ENCODE measurements at regions not wholly inside any gene's neighbourhood (a gene's known extent, or its start where the extent isn't known, plus 50 kb on each side); places are given as distances from the start of the nearest gene placed in this dataset.

DNA sequence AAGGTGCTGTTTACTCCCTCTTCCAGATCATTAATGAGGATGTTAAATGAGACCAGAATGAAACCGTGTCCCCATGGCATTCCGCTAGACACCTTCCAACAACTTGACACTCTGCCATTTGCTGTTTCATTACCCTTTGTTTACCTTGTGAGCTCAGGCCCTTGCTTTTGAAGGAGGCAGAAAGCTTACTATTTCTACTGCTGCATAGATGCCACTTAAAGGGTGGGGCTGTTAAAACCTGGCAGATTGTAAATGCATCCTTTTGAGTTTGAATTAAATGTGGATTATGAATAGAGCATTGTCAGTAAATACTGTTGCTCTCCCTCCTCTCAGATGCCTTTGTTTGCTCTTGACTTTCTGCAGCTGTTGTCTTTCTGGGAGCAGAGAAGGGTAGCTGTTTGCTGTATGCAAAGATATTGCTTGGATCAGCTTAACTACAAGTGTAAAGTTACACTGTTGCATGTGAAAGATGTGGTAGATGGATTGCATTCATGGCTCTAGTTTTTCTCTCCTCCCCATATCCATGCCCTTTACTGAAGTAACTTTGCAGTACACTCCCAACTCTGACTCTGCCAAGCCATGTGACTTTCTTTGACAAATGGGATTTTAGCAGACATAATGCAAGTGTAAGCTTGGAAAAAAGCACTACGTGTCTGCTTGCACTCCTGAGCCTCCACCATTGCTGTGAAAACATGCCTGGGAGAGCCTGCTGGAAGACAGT lies 75.0 kb upstream of the DHX15 start:
- ATAC-seq (ENCODE audit: low FRiP score in 2 of 2), result peak in 1 of 2 donors; percentile 34
- TF ChIP-seq CTCF (IDR thresholded peaks at IDR 0.05) (no peak), POLR2AphosphoS5 (IDR thresholded peaks at IDR 0.05) (no peak), EP300 (IDR thresholded peaks at IDR 0.05) (no peak), POLR2A (IDR thresholded peaks at IDR 0.05) (no peak)
- Histone ChIP-seq H3K4me1 (peaks cover 0 to 18% (median 13%) of the 10 kb centered on the region in 4 donors), H3K36me3 (no peaks in the 10 kb centered on the region), H3K9me3 (no peaks in the 10 kb centered on the region), H3K4me3 (no peak overlapping the region), H3K27ac (no peak overlapping the region), H3K27me3 (no peaks in the 10 kb centered on the region)
- 36 to 48% methylated on average over 3 of the region's 3 CpGs for WGBS, 2 donors
- no peak for DNase-seq

GRCh38 chr4:24662056-24662455 lies 77.7 kb upstream of the DHX15 start:
- H3K27me3 ChIP-seq, result no peaks in the 10 kb centered on the region
- H3K4me3 ChIP-seq, result no peak overlapping the region
- H3K4me1 ChIP-seq, result peaks cover 0 to 18% (median 13%) of the 10 kb centered on the region in 4 donors
- no peaks in the 10 kb centered on the region for H3K9me3 ChIP-seq
- WGBS, 2 donors, result 85 to 90% methylated on average over 4 to 6 of the region's 6 CpGs
- no peak for TF ChIP-seq CTCF (IDR thresholded peaks at IDR 0.05)
- no peak for TF ChIP-seq POLR2A (IDR thresholded peaks at IDR 0.05)
- no peak for TF ChIP-seq EP300 (IDR thresholded peaks at IDR 0.05)
- TF ChIP-seq POLR2AphosphoS5 (IDR thresholded peaks at IDR 0.05), result no peak
- H3K36me3 ChIP-seq, result no peaks in the 10 kb centered on the region
- no peak overlapping the region for H3K27ac ChIP-seq
- DNase-seq (no peak), ATAC-seq (ENCODE audit: low FRiP score in 2 of 2) (no peak)

GRCh38 chr4:24662542-24662941 lies 78.2 kb upstream of the DHX15 start:
- H3K9me3 ChIP-seq, result no peaks in the 10 kb centered on the region
- H3K27me3 ChIP-seq, result no peaks in the 10 kb centered on the region
- no peak overlapping the region for H3K4me3 ChIP-seq
- no peaks in the 10 kb centered on the region for H3K36me3 ChIP-seq
- TF ChIP-seq POLR2A (IDR thresholded peaks at IDR 0.05) (no peak), CTCF (IDR thresholded peaks at IDR 0.05) (no peak), POLR2AphosphoS5 (IDR thresholded peaks at IDR 0.05) (no peak), EP300 (IDR thresholded peaks at IDR 0.05) (no peak)
- DNase-seq (no peak), ATAC-seq (ENCODE audit: low FRiP score in 2 of 2) (no peak)
- peaks cover 0 to 18% (median 13%) of the 10 kb centered on the region in 4 donors for H3K4me1 ChIP-seq
- 62 to 74% methylated on average over 2 of the region's 2 CpGs for WGBS, 2 donors
- H3K27ac ChIP-seq, result no peak overlapping the region

DNA sequence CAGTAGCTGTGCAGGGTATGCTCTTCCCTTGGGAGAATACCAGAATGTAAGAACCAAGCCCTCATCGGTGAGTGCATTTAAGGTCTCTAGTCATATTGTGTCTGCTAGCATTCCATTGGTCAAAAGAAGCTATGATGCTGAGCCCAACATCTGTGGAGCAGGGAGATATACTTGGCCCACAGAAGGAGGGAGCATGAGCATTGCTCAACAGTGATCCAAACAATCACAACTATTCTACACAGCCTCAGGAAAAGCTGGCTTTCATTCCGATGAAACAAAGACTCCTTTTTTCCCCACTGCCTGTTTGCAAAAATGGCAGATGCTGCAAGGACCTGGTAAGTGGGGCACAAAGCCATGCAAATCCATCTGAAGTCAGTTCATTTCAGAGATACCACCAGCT lies 80.6 kb upstream of the DHX15 start:
- 69 to 73% methylated on average over 2 of the region's 2 CpGs for WGBS, 2 donors
- H3K9me3 ChIP-seq, result no peaks in the 10 kb centered on the region
- no peaks in the 10 kb centered on the region for H3K4me1 ChIP-seq
- no peak for DNase-seq
- no peaks in the 10 kb centered on the region for H3K36me3 ChIP-seq
- H3K27me3 ChIP-seq, result no peaks in the 10 kb centered on the region
- no peak for ATAC-seq (ENCODE audit: low FRiP score in 2 of 2)
- H3K4me3 ChIP-seq, result no peak overlapping the region
- TF ChIP-seq CTCF (IDR thresholded peaks at IDR 0.05) (no peak), POLR2AphosphoS5 (IDR thresholded peaks at IDR 0.05) (no peak), EP300 (IDR thresholded peaks at IDR 0.05) (no peak), POLR2A (IDR thresholded peaks at IDR 0.05) (no peak)
- H3K27ac ChIP-seq, result no peak overlapping the region

DNA sequence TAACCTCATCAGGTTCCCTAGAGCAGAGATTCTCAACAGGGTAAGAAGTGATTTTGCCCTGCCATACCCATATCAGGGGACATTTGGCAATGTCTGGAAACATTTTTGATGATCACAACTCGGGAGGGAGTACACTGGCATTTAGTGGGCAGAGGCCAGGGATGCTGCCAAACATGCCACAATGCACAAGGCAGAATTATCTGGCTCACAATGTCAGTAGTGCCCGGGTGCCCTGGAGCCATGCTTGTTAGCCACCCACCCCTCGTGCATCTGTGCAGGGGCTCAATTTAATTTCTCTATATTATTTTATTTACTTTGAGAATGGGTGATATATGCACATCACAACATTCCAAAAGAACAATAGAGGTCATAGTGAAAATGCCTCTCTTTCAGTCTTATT lies 82.0 kb upstream of the DHX15 start:
- Histone ChIP-seq H3K36me3 (no peaks in the 10 kb centered on the region), H3K27me3 (no peaks in the 10 kb centered on the region), H3K4me1 (no peaks in the 10 kb centered on the region), H3K4me3 (no peak overlapping the region), H3K27ac (no peak overlapping the region), H3K9me3 (no peaks in the 10 kb centered on the region)
- WGBS, 2 donors, result 83 to 92% methylated on average over 3 of the region's 3 CpGs
- ATAC-seq (ENCODE audit: low FRiP score in 2 of 2), result no peak
- no peak for DNase-seq
- TF ChIP-seq EP300 (IDR thresholded peaks at IDR 0.05), result no peak
- TF ChIP-seq CTCF (IDR thresholded peaks at IDR 0.05), result no peak
- no peak for TF ChIP-seq POLR2AphosphoS5 (IDR thresholded peaks at IDR 0.05)
- no peak for TF ChIP-seq POLR2A (IDR thresholded peaks at IDR 0.05)

All from upper lobe of left lung (tissue), 6 donors.